HK-2 (cell line): ENCODE measurements at regions not wholly inside any gene's neighbourhood (a gene's known extent, or its start where the extent isn't known, plus 50 kb on each side); places are given as distances from the start of the nearest gene placed in this dataset.
A peak's percentile ranks its signal among the peaks of the same experiment; 100 is the strongest.

Source experiments
- DNase-seq: peaks from one replicate; pipeline ENCODE4 v3.0.0-alpha.2; 2018; ENCODE audit not compliant: unreplicated experiment

GRCh38 chr6:146886587-146887446 is 288.0 kb downstream of the ADGB start:
- DNase-seq: no peak

- no peak for DNase-seq
Observed at GRCh38 chr6:146887447-146888077, 288.8 kb downstream of the ADGB start.

- DNase-seq: no peak
Observed at GRCh38 chr6:146889303-146889702, 290.5 kb downstream of the ADGB start.

GRCh38 chr6:146890172-146890571 is 291.4 kb downstream of the ADGB start:
- no peak for DNase-seq

GRCh38 chr6:146890644-146891434 is 292.1 kb downstream of the ADGB start:
- DNase-seq: no peak

GRCh38 chr6:146891615-146892265 is 293.0 kb downstream of the ADGB start:
- DNase-seq: no peak

GRCh38 chr6:146892283-146892612 is 293.5 kb downstream of the ADGB start:
- DNase-seq: no peak

GRCh38 chr6:146892613-146893401 is 294.0 kb downstream of the ADGB start:
- peak; percentile 22 for DNase-seq

GRCh38 chr6:146893690-146894089 is 294.9 kb downstream of the ADGB start:
- DNase-seq: no peak

GRCh38 chr6:146894624-146895023 is 295.9 kb downstream of the ADGB start:
- no peak for DNase-seq

GRCh38 chr6:146895101-146895771 is 296.5 kb downstream of the ADGB start:
- no peak for DNase-seq

- DNase-seq: no peak
Observed at GRCh38 chr6:146895772-146896061, 296.9 kb downstream of the ADGB start.

GRCh38 chr6:146896062-146896813 is 297.5 kb downstream of the ADGB start:
- no peak for DNase-seq

- no peak for DNase-seq
Observed at GRCh38 chr6:146896960-146897701, 298.4 kb downstream of the ADGB start.

GRCh38 chr6:146898069-146898887 is 299.5 kb downstream of the ADGB start:
- no peak for DNase-seq

GRCh38 chr6:146898888-146899227 is 300.1 kb downstream of the ADGB start:
- DNase-seq: no peak

- no peak for DNase-seq
Observed at GRCh38 chr6:146901940-146902816, 302.0 kb upstream of the STXBP5 start.

- DNase-seq: no peak
Observed at GRCh38 chr6:146902846-146903245, 301.4 kb upstream of the STXBP5 start.
